Astrocyte (in vitro differentiated cells and primary cell): ENCODE measurements at regions not wholly inside any gene's neighbourhood (a gene's known extent, or its start where the extent isn't known, plus 50 kb on each side); places are given as distances from the start of the nearest gene placed in this dataset.

Experiments
- EZH2 ChIP-seq: IDR thresholded peaks from 2 replicates; pipeline ENCODE4 v1.6.1; 2012; ENCODE audit warnings: mild to moderate bottlenecking, low read length, inconsistent platforms; ENCODE audit not compliant: insufficient read depth
- TF ChIP-seq, protein P1 (sequence below): IDR thresholded peaks from 2 replicates; pipeline ENCODE4 v1.5.1; 2011; ENCODE audit warnings: low read depth, mild to moderate bottlenecking, inconsistent platforms, low read length, moderate library complexity; ENCODE audit not compliant: insufficient read depth

DNA sequence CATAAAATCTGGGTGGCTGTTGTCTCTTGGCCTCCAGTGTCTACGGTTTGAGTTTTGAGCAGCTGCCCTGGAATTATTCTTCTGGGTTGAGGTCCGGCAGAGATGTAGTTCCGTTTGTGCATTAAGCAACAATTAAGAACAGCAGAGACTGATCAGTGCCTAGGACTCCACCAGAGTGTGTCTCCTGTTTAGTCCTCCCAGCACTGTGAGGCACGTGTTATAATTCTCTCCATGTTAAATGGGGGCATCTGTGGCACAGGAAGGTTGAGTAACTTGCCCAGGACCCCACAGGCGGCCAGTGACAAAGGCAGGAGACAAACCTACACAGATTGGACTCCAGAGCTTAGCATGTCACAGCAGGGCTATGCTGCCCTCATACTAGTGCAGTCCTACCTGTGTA, 225.1 kb downstream of the CBLN1 start:
- no peak for TF ChIP-seq EZH2
- TF ChIP-seq, protein P1, sequence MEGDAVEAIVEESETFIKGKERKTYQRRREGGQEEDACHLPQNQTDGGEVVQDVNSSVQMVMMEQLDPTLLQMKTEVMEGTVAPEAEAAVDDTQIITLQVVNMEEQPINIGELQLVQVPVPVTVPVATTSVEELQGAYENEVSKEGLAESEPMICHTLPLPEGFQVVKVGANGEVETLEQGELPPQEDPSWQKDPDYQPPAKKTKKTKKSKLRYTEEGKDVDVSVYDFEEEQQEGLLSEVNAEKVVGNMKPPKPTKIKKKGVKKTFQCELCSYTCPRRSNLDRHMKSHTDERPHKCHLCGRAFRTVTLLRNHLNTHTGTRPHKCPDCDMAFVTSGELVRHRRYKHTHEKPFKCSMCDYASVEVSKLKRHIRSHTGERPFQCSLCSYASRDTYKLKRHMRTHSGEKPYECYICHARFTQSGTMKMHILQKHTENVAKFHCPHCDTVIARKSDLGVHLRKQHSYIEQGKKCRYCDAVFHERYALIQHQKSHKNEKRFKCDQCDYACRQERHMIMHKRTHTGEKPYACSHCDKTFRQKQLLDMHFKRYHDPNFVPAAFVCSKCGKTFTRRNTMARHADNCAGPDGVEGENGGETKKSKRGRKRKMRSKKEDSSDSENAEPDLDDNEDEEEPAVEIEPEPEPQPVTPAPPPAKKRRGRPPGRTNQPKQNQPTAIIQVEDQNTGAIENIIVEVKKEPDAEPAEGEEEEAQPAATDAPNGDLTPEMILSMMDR = no peak
